Activated naive CD4-positive, alpha-beta T cell treated with anti-CD3 and anti-CD28 coated beads, Interleukin-2, amount 50 U/mL, for 72 hours (primary cell): ENCODE measurements at regions not wholly inside any gene's neighbourhood (a gene's known extent, or its start where the extent isn't known, plus 50 kb on each side); places are given as distances from the start of the nearest gene placed in this dataset.
"Not testable (repeated sequence)": the region's sequence is repeated elsewhere in the genome, so short reads cannot be mapped to it uniquely, and the experiment has no call there.

Experiments used
- ATAC-seq, 2 donors: fragments of 150-1000 bp; cut with Tn5 transposase; 2 replicates each; pipeline ENCODE4 v1.10.0; 2021; ENCODE audit warnings: mild to moderate bottlenecking in 2 of 2, moderate library complexity in 2 of 2
- DNase-seq, 2 donors: peaks; one replicate each; pipeline ENCODE4 v3.0.0; 2021 to 2022; ENCODE audit warnings: low spot score in 2 of 2
- H3K27ac Mint-ChIP-seq, 2 donors: one replicate each; pipeline ENCODE4 v1.8.0; 2022; ENCODE audit warnings: mild to moderate bottlenecking in 2 of 2, mixed read lengths in 2 of 2
- H3K36me3 Mint-ChIP-seq, 2 donors: one replicate each; pipeline ENCODE4 v1.8.0; 2022; ENCODE audit warnings: mixed read lengths in 2 of 2
- H3K9me3 Mint-ChIP-seq, 2 donors: one replicate each; pipeline ENCODE4 v1.8.0; 2022; ENCODE audit warnings: mixed read lengths in 2 of 2

- H3K36me3 Mint-ChIP-seq: no peaks in the 10 kb centered on the region
- no peaks in the 10 kb centered on the region for H3K9me3 Mint-ChIP-seq
- H3K27ac Mint-ChIP-seq: no peak overlapping the region
- DNase-seq (no peak), ATAC-seq (no peak)
Observed at GRCh38 chr3:125645616-125646015, 50.3 kb upstream of the OSBPL11 start.

- DNase-seq (no peak), ATAC-seq (no peak)
- no peak overlapping the region for H3K27ac Mint-ChIP-seq
- H3K9me3 Mint-ChIP-seq: no peaks in the 10 kb centered on the region
- no peaks in the 10 kb centered on the region for H3K36me3 Mint-ChIP-seq
Observed at GRCh38 chr3:125646581-125646980, 51.3 kb upstream of the OSBPL11 start.

GRCh38 chr3:125647318-125648014 lies 52.2 kb upstream of the OSBPL11 start:
- no peak overlapping the region for H3K27ac Mint-ChIP-seq
- ATAC-seq: no peak
- no peak for DNase-seq
- no peaks in the 10 kb centered on the region for H3K9me3 Mint-ChIP-seq
- H3K36me3 Mint-ChIP-seq: no peaks in the 10 kb centered on the region

- ATAC-seq (no peak), DNase-seq (no peak)
- no peaks in the 10 kb centered on the region for H3K36me3 Mint-ChIP-seq
- no peaks in the 10 kb centered on the region for H3K9me3 Mint-ChIP-seq
- H3K27ac Mint-ChIP-seq: no peak overlapping the region
Observed at GRCh38 chr3:125651244-125651643, 55.9 kb upstream of the OSBPL11 start.

GRCh38 chr3:125652349-125652748 lies 57.1 kb upstream of the OSBPL11 start:
- Mint-ChIP-seq H3K9me3 (no peaks in the 10 kb centered on the region), H3K27ac (no peak overlapping the region), H3K36me3 (no peaks in the 10 kb centered on the region)
- ATAC-seq (no peak), DNase-seq (no peak)

GRCh38 chr3:125654526-125654925 lies 59.2 kb upstream of the OSBPL11 start:
- DNase-seq: no peak
- ATAC-seq: no peak

GRCh38 chr3:125662675-125663074 lies 67.4 kb upstream of the OSBPL11 start:
- Mint-ChIP-seq H3K27ac (no peak overlapping the region), H3K36me3 (no peaks in the 10 kb centered on the region), H3K9me3 (no peaks in the 10 kb centered on the region)
- ATAC-seq (no peak), DNase-seq (no peak)

More at GRCh38 chr3:125654526-125654925, 59.2 kb upstream of the OSBPL11 start:
- Mint-ChIP-seq H3K9me3 (no peaks in the 10 kb centered on the region), H3K36me3 (no peaks in the 10 kb centered on the region), H3K27ac (no peak overlapping the region)

- ATAC-seq: no peak
- no peaks in the 10 kb centered on the region for H3K9me3 Mint-ChIP-seq
- no peak overlapping the region for H3K27ac Mint-ChIP-seq
Observed at GRCh38 chr3:125670352-125670751, 75.1 kb upstream of the OSBPL11 start.

GRCh38 chr3:125670945-125671344 lies 75.6 kb upstream of the OSBPL11 start:
- ATAC-seq: no peak
- no peak overlapping the region for H3K27ac Mint-ChIP-seq
- H3K9me3 Mint-ChIP-seq: no peaks in the 10 kb centered on the region

More at GRCh38 chr3:125670352-125670751, 75.1 kb upstream of the OSBPL11 start:
- no peaks in the 10 kb centered on the region for H3K36me3 Mint-ChIP-seq
- no peak for DNase-seq

GRCh38 chr3:125671461-125672243 lies 76.4 kb upstream of the OSBPL11 start:
- Mint-ChIP-seq H3K27ac (no peak overlapping the region), H3K9me3 (no peaks in the 10 kb centered on the region), H3K36me3 (no peaks in the 10 kb centered on the region)
- no peak for DNase-seq
- ATAC-seq: no peak

More at GRCh38 chr3:125670945-125671344, 75.6 kb upstream of the OSBPL11 start:
- no peak for DNase-seq
- H3K36me3 Mint-ChIP-seq: no peaks in the 10 kb centered on the region

GRCh38 chr3:125675791-125676190 lies 80.5 kb upstream of the OSBPL11 start:
- H3K36me3 Mint-ChIP-seq: no peaks in the 10 kb centered on the region
- no peak overlapping the region for H3K27ac Mint-ChIP-seq
- ATAC-seq (no peak), DNase-seq (no peak)
- no peaks in the 10 kb centered on the region for H3K9me3 Mint-ChIP-seq

- Mint-ChIP-seq H3K9me3 (no peaks in the 10 kb centered on the region), H3K36me3 (no peaks in the 10 kb centered on the region), H3K27ac (no peak overlapping the region)
- DNase-seq: no peak
- no peak for ATAC-seq
Observed at GRCh38 chr3:125679258-125679657, 84.0 kb upstream of the OSBPL11 start.

- ATAC-seq (no peak), DNase-seq (no peak)
- no peaks in the 10 kb centered on the region for H3K9me3 Mint-ChIP-seq
- H3K27ac Mint-ChIP-seq: no peak overlapping the region
- no peaks in the 10 kb centered on the region for H3K36me3 Mint-ChIP-seq
Observed at GRCh38 chr3:125681146-125681545, 85.8 kb upstream of the OSBPL11 start.

- not testable (repeated sequence) for H3K9me3 Mint-ChIP-seq, DNase-seq, H3K27ac Mint-ChIP-seq, H3K36me3 Mint-ChIP-seq, ATAC-seq
Observed at GRCh38 chr3:125681906-125682305, 86.6 kb upstream of the OSBPL11 start.

- not testable (repeated sequence) for ATAC-seq, DNase-seq
Observed at GRCh38 chr3:125682610-125683009, 87.3 kb upstream of the OSBPL11 start.

GRCh38 chr3:125683067-125683829 lies 88.0 kb upstream of the OSBPL11 start:
- DNase-seq: no peak
- Mint-ChIP-seq H3K9me3 (no peaks in the 10 kb centered on the region), H3K36me3 (no peaks in the 10 kb centered on the region), H3K27ac (no peak overlapping the region)
- no peak for ATAC-seq

More at GRCh38 chr3:125682610-125683009, 87.3 kb upstream of the OSBPL11 start:
- not testable (repeated sequence) for H3K9me3 Mint-ChIP-seq, H3K36me3 Mint-ChIP-seq, H3K27ac Mint-ChIP-seq

GRCh38 chr3:125684199-125684598 lies 88.9 kb upstream of the OSBPL11 start:
- DNase-seq: no peak
- Mint-ChIP-seq H3K27ac (no peak overlapping the region), H3K9me3 (no peaks in the 10 kb centered on the region), H3K36me3 (no peaks in the 10 kb centered on the region)
- no peak for ATAC-seq
